Activated CD4-positive, alpha-beta T cell treated with anti-CD3 and anti-CD28 coated beads, Interleukin-2, amount 50 U/mL, for 48 hours (primary cell): ENCODE measurements at regions not wholly inside any gene's neighbourhood (a gene's known extent, or its start where the extent isn't known, plus 50 kb on each side); places are given as distances from the start of the nearest gene placed in this dataset.
"Not testable (repeated sequence)": the region's sequence is repeated elsewhere in the genome, so short reads cannot be mapped to it uniquely, and the experiment has no call there.

ENCODE experiments used
- DNase-seq, 2 experiments: peaks; one replicate each; pipeline ENCODE4 v3.0.0-alpha.2; 2020

DNA sequence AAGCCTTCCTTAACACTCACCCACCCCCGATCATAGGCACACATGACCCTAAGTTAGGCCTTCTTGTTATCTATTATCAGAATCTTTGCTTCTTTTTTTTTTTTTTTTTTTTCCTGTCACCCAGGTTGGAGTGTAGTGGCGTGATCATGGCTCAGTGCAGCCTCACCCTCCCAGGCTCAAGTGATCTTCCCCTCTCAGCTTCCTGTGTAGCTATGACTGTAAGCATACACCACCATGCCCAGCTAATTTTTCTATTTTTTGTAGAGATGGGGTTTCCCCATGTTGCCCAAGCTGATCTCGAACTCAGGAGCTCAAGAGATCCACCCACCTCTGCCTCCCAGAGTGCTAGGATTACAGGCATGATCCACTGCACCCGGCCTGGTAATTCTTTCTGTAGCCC, 328.7 kb downstream of the NR4A2 start:
- no peak for DNase-seq

DNA sequence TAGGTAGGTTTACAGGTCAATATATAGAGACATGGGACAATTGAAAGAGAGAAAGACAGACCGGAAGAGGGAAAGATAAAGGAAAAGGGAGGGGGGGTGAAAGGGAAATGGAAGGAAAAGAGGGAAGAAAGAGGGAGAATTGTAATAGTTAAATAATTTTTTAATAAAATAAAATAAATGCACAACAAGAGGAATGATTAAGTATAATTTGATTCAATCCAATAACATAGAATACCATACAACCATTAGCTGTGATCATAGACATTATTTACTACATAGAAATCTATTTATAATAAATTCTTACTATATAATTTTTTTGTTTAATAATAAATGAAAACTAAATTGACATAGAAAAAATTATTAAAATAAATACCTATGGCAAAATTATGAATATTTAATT, 330.7 kb downstream of the NR4A2 start:
- no peak for DNase-seq

DNA sequence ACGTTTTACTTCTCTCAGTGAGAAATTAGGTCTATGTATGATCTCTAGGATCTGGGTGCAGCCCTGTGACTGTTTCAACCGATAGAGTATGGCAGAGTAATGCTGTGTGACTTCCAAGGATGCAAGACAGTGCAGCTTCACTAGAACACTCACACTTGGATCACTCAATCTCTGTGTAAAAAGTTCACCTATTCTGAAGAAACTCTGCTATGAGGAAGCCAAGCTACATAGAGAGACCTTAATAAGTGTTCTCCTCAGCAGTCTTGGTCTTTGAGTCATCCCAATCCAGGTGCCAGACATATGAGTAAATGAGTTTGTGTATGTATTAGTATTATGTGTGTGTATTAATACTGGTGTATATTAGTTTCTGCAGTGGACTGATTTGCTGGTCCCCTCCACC, 335.0 kb downstream of the NR4A2 start:
- no peak for DNase-seq

DNA sequence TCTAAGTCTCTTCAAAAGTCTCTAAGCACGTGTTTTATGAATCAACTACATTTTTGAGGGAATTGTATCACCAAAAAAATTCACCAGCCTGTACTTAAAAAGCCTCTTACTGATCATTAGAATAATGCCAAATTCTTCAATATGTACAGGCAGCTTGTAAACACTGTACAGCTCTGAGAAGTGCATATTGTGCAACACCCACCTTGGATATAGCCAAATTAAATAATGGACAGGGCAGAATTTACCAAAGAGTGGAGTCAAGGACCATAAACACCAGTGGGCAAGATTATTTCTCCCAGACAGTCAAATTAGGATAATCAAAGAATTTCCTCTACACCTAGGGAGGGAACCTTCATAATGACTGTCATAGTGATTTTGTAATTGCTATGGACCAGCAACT, 338.2 kb downstream of the NR4A2 start:
- DNase-seq = no peak

DNA sequence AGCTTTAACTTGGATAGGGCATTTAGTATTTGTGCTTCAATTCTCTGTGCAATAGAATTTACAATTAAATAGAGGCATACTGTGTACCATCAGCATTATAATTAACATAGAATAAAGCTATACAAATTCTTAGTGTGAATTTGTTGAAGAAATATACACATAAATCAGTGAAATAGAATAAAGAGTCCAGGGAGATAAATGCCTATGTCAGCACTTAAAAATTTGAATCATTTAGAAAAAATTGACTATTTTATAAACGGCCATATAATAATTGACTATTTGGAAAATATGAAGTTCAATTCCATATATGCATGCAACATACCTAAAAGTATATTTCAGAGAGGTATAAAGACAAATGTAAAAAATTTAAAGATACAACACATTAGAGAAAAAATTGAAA, 348.7 kb downstream of the NR4A2 start:
- DNase-seq = no peak

DNA sequence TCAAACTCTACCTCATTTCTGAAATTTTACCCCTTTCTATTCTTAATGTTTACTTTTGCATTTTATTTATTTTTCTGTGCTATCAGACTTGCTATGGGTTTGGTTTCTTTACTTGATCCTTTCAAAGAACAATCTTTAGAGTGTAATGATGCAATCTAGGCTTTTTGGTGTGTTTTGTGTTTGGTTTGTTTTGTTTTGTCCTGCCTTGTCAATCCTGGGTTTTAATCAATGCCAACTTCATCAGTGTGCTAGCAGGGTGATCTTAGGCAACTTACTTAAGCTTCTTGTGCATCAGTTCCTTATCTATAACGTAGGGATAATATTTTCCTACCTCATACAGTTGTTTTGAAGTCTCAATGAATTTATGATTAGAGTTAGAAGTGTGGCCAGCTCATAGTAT, 350.4 kb downstream of the NR4A2 start:
- DNase-seq = no peak

DNA sequence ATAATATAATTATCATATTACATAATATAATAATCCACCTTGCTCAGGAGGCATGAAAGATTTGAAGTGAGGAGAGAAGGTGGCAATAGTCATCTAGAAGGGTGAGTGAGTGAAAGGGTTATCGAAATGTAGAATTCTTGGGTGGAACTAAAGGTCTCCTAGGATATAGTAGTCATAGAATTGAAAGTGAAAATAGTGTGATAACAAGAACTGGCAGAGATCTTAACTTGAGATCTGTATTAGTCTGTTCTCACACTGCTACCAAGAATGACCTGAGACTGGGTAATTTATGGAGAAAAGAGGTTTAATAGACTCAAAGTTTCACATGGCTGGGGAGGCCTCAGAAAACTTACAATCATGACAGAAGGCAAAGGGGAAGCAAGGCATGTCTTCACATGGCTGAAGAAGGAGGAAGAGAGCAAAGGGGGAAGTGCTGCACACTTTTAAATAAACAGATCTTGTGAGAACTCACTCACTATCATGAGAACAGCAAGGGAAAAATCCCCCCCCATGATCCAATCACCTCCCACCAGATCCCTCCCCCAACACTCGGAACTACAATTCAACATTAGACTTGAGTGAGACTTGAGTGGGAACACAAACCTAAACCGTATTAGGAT, 351.5 kb downstream of the NR4A2 start:
- DNase-seq = no peak

DNA sequence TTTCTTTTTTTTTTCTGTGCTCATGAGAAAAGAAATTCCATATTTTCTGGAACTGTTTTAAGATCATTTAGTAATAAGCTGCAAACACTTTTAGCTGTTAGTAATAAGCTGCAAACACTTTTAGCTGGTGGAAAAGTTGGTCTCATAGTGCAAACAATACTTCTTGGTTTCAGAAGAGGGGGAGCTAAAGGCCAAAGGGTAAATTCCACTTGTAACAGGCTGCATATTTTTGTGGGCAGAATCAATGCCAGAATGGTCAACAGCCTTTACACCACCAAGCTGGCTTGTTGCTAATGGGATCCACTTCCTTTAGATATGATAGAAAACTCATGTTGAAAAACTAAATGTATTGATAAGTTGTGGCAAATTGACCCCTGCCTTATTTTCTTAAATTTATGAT, 356.8 kb downstream of the NR4A2 start:
- no peak for DNase-seq

DNA sequence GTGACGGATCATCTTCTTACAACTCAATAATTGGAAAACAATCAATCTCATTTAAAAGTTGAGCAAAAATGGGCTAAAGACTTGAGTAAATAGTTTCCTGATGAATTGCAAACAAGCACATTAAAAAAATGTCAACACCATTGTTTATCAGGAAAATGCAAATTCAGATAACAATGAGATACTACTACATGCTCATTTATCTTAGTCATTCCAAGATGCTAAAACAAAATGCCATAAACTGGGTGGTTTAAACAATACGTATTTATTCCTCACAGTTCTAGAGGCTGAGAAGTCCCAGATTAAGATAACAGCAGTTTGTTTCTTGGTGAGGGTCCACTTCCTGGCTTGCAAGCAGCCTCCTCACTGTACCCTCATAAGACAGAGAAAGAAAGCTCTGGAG, 359.6 kb downstream of the NR4A2 start:
- DNase-seq = no peak

DNA sequence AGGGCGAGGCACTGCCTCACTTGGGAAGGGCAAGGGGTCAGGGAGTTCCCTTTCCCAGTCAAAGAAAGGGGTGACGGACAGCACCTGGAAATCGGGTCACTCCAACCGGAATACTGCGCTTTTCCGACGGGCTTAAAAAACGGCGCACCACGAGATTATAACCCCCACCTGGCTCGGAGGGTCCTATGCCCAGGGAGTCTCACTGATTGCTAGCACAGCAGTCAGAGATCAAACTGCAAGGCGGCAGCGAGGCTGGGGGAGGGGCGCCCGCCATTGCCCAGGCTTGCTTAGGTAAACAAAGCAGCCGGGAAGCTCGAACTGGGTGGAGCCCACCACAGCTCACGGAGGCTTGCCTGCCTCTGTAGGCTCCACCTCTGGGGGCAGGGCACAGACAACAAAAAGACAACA, 366.5 kb downstream of the NR4A2 start:
- not testable (repeated sequence) for DNase-seq

DNA sequence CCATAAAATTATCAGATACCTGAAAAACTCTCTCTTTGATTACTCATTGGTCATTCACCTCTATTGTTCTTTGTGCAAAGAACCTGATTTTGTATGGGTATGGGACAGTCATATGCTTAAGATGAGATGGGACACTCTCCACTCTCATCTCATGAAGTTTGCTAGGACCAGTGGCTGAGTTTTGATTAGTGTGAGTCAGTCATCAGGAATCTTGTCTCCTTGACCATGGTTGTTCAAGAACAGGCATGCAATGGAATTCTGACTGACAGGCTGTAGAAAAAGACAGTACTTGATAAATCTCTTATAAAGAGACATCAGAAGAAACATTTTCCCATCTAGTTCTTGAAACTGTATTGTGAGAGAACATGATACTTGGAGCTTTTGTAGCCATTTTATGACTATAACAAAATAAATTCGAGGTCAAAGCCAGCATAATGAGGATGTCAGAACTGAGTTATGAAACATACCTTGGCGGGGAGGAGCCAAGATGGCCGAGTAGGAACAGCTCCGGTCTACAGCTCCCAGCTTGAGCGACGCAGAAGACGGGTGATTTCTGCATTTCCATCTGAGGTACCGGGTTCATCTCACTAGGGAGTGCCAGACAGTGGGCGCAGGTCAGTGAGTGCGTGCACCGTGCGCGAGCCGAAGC, 367.0 kb downstream of the NR4A2 start:
- DNase-seq = no peak

DNA sequence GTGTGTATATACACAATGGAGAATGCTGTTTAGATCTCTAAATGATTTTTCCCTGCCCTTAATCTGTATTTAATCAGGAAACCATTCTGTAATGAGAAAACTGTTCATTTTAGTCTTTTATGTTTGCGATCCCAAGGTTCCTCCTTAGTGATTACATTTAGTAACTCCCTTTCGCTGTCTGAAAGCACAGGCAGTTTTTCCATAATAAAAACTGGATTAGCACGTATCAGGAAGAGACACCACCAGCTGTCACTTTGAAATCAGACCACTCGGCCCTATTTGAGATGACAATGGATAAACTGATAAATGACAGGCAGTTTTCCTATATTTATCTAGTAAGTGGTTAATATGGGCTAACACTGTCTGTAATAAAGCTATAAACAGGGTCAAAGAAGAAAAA, 370.9 kb downstream of the NR4A2 start:
- no peak for DNase-seq

DNA sequence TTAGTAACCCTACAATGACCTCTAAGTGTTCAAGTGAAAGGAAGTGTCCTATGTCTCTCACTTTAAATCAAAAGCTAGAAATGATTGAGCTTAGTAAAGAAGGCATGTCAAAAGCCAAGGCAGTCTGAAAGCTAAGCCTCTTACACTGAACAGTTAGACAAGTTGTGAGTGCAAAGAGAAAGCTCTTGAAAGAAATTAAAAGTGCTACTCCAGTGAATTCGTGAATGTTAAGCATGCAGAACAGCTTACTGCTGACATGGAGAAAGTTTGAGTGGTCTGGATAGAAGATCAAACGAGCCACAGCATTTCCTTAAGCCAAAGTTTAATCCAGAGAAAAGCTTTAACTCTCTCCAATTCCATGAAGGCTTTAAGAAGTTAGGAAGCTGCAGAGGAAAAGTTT, 373.7 kb downstream of the NR4A2 start:
- DNase-seq = no peak

DNA sequence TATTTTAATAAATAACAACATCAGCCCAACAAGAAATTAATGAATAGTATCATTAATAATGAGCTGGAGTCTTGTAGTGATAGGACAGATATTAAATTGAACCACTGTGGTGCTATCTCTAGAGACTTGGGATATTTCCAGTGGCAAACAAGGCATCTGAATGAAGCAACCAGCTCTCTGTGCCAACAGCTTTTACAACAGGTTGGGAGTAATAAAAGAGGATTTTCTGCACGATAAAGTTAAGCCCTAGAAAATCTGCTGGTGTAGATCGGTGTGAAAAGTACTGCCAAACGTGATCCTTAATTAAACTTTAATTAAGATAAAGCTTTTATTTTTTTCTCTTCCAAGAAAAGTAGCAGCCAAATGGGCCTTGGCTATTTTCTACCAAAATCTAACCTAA, 385.5 kb downstream of the NR4A2 start:
- no peak for DNase-seq

DNA sequence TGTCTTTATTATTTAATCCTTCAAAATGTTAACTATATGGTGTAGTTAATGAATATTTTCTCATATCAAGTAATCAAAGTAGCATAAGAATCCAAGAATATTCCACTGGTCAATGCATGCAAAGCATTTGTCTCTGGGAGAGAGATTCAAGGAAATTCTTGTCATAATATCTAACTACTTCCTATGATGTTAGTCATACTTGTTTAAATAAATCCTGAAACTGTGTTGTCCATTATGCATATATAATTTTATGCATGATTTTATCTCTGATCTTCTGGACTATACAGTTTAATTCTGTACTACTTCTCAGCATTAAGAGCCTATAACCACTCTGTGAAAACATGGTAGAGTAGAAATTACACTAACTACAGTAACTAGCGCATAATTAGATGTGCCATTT, 388.3 kb downstream of the NR4A2 start:
- no peak for DNase-seq

DNA sequence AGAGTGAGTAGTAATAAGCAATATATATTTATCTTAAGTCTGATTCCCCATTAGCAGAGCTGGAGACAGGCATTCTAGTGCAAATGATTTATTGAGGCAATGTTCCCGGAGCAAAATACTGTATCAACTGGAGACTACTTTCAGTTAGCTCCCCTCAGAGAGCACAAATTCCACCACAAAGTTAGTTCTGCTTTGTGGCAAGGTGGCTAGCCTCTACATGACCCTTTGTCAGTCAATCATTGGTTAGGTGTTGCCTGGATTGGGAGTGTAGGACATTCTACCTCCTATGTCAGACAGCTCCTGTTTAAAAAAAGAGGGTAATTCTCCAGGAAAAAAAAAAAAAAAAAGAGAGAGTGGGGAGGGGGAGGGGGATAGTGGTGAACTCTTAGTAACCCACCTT, 402.2 kb downstream of the NR4A2 start:
- no peak for DNase-seq

DNA sequence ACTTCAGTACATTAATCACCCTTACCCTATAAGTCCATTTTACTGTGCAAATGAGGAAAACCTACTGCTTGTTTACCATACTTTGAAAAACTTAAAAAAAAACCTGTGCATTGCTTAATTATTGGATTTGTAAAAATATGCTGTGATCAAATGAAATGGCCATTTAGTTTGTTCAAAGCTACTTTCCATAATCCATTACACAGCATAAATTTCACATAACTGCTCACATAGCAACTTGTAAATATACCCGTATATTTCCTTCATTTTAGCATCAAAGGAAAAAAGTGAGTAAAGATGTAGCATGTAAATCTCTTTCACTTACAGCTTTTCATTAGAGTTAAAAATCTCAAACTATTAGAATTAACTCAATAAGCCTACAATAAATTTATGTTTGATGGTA, 415.1 kb downstream of the NR4A2 start:
- no peak for DNase-seq

DNA sequence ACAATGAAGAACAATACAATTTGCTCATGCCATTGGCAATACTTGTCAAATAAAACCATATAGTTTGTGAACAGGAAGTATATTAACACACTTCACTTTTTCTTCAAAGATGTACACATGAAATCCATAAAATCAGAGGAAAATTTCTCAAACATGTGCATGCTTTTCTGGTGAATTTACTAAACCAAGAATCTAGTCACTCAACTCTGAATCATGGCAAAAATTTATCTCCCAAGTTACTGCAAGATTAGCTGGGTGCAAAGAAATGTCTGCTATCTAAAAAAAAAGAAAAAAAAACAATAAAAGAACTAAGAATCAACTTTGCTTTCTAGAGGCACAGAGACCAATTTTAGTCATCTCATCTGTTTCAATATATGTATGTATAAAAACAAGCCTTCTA, 419.2 kb downstream of the NR4A2 start:
- no peak for DNase-seq

DNA sequence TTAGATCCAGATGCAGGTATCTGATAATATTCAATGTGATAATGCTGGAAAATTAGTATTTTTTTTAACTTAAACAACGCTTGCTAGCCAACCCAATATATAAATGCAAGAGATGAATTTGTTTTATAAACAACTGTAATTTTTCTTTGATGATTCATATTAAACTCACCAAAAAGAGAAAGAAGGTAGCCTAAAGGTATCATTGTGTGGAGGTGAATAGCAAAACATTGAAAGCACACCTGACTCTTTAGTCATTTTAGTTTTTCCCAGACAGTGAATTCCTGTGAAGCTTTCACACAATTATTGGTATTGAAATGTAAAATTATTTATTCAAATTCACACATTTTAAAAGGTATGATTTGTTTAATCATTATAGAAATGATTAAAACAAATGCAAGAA, 424.0 kb downstream of the NR4A2 start:
- no peak for DNase-seq

DNA sequence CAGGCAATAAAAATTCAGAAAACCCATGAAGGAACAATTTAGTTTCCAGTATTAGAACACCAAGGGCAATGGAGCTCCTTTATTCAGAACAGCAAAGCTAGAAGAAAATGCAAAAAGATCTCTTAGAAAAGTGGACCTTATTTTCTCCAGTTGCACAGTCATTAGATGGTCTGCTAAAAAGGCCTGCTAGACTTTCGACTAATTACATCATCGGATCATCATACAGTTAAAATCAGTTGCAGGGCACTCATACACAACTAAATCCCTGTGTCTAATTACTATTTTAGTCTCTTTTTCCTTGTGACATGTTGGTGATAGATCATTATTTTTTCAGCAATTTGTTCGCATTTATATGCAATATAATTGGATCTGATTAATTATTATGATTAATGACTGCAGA, 425.3 kb downstream of the NR4A2 start:
- no peak for DNase-seq

DNA sequence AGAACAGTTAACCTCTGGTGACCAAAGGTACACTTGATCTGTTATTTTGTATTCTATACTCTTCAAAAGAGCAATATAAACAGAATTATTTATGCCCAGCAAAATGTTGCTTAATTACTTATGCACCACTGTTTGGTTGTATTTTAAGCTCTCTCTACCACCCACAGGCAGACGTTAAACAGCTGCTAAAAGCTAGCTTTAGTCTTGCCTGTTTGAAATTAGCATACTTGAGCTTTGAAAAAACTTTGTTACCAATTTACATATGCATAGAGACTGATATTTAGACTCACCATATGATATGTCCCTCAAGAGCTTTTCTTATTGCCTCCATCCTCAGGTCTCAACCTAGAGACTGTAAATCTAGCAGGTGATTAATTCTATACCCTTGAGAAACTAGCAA, 426.9 kb downstream of the NR4A2 start:
- no peak for DNase-seq

DNA sequence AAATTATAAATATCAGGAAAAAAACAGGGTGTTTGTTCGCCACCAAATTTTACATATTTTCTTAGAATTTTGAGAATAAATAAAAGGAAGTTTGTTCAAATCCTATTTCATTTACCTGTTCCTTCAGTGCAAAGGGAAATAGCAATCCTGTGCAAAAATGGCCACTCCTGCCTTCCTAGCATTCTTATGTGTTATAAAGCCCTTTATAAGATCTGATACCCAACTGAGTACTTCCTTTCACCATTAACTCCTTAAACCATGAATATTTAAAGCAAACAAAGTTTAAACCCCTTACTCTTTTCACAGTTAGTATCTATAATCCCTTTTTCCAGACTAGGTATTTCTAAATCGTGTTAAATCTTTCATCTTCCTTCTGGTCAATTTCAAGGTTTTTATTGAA, 427.8 kb downstream of the NR4A2 start:
- no peak for DNase-seq

DNA sequence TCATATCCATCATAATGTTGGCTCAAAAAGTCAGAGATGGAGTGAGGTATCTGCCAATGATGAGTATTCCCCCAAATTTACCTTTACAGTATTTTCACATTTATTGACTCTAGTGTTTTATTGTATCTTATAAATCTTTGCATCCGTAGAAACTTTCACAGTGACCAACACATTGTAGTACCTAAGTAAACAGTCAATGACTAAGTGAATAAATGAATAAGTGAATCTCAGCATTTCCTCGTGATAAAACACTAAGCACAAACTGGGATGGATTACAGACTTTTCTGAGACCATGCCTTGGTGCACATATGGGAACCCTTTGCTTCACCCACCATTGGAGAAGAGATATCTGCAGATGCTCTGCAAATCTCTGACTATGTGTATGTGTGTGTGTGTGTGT, 429.9 kb downstream of the NR4A2 start:
- DNase-seq = no peak

DNA sequence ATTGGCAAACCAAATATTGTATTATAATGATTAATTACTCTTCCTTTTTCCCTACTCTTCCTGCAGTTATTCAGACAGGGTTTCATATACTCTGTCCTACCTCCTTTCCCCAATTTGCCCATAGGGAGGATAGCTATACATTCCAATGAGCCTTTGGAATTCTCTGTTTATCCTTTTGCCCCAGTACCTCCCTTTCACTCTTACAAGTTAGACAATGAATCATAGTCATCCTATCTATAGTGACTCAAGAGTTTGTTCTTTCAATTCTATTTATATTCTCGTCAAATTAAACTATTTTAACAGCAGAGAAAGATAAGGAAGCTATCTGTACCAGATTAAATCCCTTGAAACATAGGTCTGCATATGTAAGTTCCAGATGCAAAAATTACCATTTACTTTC, 437.5 kb downstream of the NR4A2 start:
- DNase-seq = no peak

DNA sequence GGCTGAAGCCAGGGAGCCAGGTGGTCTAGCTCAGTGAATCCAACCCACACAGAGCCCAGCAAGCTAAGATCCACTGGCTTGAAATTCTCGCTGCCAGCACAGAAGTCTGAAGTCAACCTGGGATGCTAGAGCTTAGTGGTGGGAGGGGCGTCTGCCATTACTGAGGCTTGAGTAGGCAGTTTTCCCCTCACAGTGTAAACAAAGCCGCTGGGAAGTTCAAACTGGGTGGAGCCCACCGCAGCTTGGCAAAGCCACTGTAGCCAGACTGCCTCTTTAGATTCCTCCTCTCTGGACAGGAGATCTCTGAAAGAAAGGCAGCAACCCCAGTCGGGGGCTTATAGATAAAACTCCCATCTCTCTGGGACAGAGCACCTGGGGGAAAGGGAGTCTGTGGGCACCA, 452.1 kb downstream of the NR4A2 start:
- not testable (repeated sequence) for DNase-seq
